ENCODE measurements at regions not wholly inside any gene's neighbourhood (a gene's known extent, or its start where the extent isn't known, plus 50 kb on each side); places are given as distances from the start of the nearest gene placed in this dataset.

DNA sequence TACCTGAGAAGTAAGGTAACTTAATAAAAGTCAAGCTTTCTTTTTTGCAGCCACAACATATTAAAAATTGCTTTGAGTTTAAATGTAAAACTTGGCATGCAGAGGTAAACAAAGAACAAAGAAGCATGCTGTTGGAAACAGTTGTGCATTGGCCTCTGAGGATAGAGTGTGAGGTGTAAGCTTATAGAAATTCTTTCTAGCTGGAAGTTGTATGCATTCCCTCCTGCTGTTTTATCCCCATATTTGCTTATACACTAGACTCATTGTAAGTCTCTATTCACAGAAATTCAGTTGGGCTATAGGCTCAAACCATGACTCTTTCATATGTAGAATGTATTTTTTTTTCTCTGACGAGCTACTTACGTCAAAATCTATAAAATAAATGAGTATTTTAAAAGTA, 316.3 kb downstream of the SLC6A15 start:
- Histone ChIP-seq H3K27ac (ENCODE audit: low read depth in 2 of 2, low read length in 1 of 2) (no peak overlapping the region), H3K4me1 (ENCODE audit: control insufficient read depth in 2 of 2, insufficient read depth in 2 of 2, low read length in 1 of 2) (no peaks in the 10 kb centered on the region), H3K9me3 (ENCODE audit: control insufficient read depth in 2 of 2, insufficient read depth in 1 of 2, low read depth in 1 of 2, low read length in 1 of 2) (no peaks in the 10 kb centered on the region), H3K36me3 (ENCODE audit: control insufficient read depth in 2 of 2, insufficient read depth in 2 of 2, low read length in 1 of 2) (no peaks in the 10 kb centered on the region), H3K4me3 (ENCODE audit: low read depth in 1 of 2, low read length in 2 of 2) (no peak overlapping the region), H3K27me3 (ENCODE audit: control insufficient read depth in 1 of 2, insufficient read depth in 2 of 2, low read length in 2 of 2) (no peaks in the 10 kb centered on the region)
- 79 to 84% methylated on average over 2 of the region's 2 CpGs for WGBS, 2 donors

DNA sequence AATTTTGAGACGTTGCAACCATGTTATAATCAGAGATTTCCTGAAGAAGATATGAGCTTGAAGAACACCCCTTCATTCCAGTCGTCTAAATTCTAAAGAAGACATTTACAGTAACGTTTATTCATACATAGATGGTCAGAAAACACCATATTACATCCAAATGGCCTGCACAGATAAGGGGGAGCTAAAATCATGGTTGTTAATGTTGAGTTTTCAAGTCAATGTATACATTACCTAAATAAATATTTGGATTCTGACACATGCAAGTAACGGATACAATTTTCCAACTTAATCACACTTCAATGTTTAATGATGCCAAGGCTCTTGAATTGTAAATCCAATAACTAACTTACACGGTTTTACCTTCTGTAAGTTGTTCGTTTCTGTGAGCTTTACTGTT, 318.4 kb downstream of the SLC6A15 start:
- no peaks in the 10 kb centered on the region for H3K36me3 ChIP-seq (ENCODE audit: control insufficient read depth in 2 of 2, insufficient read depth in 2 of 2, low read length in 1 of 2)
- no peaks in the 10 kb centered on the region for H3K4me1 ChIP-seq (ENCODE audit: control insufficient read depth in 2 of 2, insufficient read depth in 2 of 2, low read length in 1 of 2)
- 40 to 41% methylated on average over 6 of the region's 6 CpGs for WGBS, 2 donors

DNA sequence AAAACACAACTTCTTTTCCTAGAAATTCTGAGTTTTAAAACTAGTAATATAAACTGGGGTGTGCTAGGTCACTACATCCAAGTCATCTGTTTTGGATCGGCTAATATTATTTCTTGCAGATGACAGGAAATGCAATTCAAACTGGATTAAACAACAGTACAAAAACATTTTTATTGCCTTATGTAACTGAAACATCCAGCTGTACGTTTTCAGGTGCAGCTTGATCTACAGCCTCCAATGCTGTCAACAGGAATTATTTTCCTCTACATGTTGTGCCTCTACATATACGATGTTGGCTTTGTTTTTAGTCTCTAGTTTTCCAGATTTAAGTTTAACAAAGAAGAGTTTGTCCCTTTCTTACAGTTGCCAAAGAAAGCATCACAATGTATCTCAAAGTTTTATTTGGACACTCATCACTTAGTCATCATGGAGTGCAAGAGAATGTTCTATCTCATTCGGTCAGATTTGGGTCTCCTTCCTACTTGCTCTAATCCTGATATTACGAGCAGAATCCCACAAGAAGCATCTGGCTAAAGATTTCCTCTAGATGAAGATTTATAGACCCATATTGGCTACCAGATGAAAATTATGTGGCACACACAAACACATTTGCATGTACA, 326.7 kb downstream of the SLC6A15 start:
- H3K4me1 ChIP-seq (ENCODE audit: control insufficient read depth in 2 of 2, insufficient read depth in 2 of 2, low read length in 1 of 2) = no peaks in the 10 kb centered on the region
- 52 to 60% methylated on average over 5 of the region's 5 CpGs for WGBS, 2 donors
- H3K9me3 ChIP-seq (ENCODE audit: control insufficient read depth in 2 of 2, insufficient read depth in 1 of 2, low read depth in 1 of 2, low read length in 1 of 2) = no peaks in the 10 kb centered on the region
- no peak overlapping the region for H3K4me3 ChIP-seq (ENCODE audit: low read depth in 1 of 2, low read length in 2 of 2)
- no peak overlapping the region for H3K27ac ChIP-seq (ENCODE audit: low read depth in 2 of 2, low read length in 1 of 2)
- H3K27me3 ChIP-seq (ENCODE audit: control insufficient read depth in 1 of 2, insufficient read depth in 2 of 2, low read length in 2 of 2) = no peaks in the 10 kb centered on the region
- no peaks in the 10 kb centered on the region for H3K36me3 ChIP-seq (ENCODE audit: control insufficient read depth in 2 of 2, insufficient read depth in 2 of 2, low read length in 1 of 2)

More for the DNA sequence above, 318.4 kb downstream of the SLC6A15 start:
- H3K4me3 ChIP-seq (ENCODE audit: low read depth in 1 of 2, low read length in 2 of 2) = no peak overlapping the region
- H3K27ac ChIP-seq (ENCODE audit: low read depth in 2 of 2, low read length in 1 of 2) = no peak overlapping the region
- no peaks in the 10 kb centered on the region for H3K27me3 ChIP-seq (ENCODE audit: control insufficient read depth in 1 of 2, insufficient read depth in 2 of 2, low read length in 2 of 2)
- H3K9me3 ChIP-seq (ENCODE audit: control insufficient read depth in 2 of 2, insufficient read depth in 1 of 2, low read depth in 1 of 2, low read length in 1 of 2) = no peaks in the 10 kb centered on the region

DNA sequence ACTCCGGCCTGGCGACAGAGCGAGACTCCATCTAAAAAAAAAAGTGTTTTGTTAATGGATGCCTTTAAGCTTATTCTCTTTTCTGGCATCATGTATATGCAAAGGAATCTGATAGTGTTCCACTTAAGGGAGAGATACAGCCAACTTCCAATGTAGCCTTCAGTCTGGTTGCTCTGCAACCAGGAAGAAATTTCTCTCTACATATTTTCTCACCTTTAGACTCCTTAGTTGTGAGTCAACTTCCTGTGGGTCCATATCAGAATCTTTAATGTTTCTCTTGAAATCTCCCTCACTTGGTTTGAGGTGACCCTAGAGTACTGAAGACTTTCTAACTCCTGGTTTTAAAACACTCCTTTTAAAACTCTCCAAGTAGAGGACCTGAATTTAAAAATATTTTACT, 340.4 kb downstream of the SLC6A15 start:
- H3K27ac ChIP-seq (ENCODE audit: low read depth in 2 of 2, low read length in 1 of 2) = no peak overlapping the region
- no peak overlapping the region for H3K4me3 ChIP-seq (ENCODE audit: low read depth in 1 of 2, low read length in 2 of 2)
- H3K4me1 ChIP-seq (ENCODE audit: control insufficient read depth in 2 of 2, insufficient read depth in 2 of 2, low read length in 1 of 2) = no peaks in the 10 kb centered on the region
- H3K27me3 ChIP-seq (ENCODE audit: control insufficient read depth in 1 of 2, insufficient read depth in 2 of 2, low read length in 2 of 2) = no peaks in the 10 kb centered on the region
- H3K36me3 ChIP-seq (ENCODE audit: control insufficient read depth in 2 of 2, insufficient read depth in 2 of 2, low read length in 1 of 2) = no peaks in the 10 kb centered on the region
- H3K9me3 ChIP-seq (ENCODE audit: control insufficient read depth in 2 of 2, insufficient read depth in 1 of 2, low read depth in 1 of 2, low read length in 1 of 2) = no peaks in the 10 kb centered on the region
- WGBS, 2 donors = 56 to 63% methylated on average over 3 of the region's 3 CpGs

DNA sequence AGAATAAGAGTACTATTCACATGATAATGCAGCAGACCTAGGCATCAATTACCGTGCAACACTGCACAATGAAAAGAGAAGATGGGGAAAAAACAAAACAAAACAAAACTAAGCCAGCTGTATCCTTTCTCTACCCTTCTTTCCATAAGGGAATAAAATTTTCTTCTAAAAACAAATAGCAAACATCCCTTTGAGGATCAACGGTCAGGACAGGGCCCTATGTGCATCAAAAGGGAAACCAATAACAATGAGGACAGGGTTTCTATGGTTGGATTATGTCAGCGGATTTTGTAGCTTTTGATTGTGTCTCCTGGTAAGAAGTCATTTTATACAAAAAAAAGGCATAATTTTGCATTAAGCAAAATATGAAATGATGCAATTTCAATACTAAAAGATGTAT, 350.3 kb downstream of the SLC6A15 start:
- Histone ChIP-seq H3K27ac (ENCODE audit: low read depth in 2 of 2, low read length in 1 of 2) (no peak overlapping the region), H3K27me3 (ENCODE audit: control insufficient read depth in 1 of 2, insufficient read depth in 2 of 2, low read length in 2 of 2) (no peaks in the 10 kb centered on the region), H3K9me3 (ENCODE audit: control insufficient read depth in 2 of 2, insufficient read depth in 1 of 2, low read depth in 1 of 2, low read length in 1 of 2) (no peaks in the 10 kb centered on the region), H3K36me3 (ENCODE audit: control insufficient read depth in 2 of 2, insufficient read depth in 2 of 2, low read length in 1 of 2) (no peaks in the 10 kb centered on the region), H3K4me1 (ENCODE audit: control insufficient read depth in 2 of 2, insufficient read depth in 2 of 2, low read length in 1 of 2) (no peaks in the 10 kb centered on the region), H3K4me3 (ENCODE audit: low read depth in 1 of 2, low read length in 2 of 2) (no peak overlapping the region)
- WGBS, 2 donors = 65 to 66% methylated on average over 3 of the region's 3 CpGs

DNA sequence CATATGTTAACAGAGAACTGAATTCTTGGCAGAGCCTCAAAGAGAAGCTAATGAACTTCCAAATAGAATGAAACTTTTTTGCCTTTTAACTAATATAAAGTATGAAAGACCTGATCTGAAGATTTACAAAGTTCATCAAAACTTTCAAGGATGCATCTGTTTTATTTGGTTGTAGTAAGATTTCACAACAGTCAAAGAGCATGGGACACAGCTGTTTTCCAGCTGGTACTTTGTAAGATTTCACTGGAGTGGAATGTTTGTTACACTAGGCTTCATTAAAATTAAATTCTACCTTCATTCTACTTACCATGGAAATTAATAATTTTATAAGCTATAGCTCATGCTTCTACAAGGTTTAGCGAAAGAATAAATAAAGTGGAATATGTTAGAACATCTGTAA, 351.2 kb downstream of the SLC6A15 start:
- H3K9me3 ChIP-seq (ENCODE audit: control insufficient read depth in 2 of 2, insufficient read depth in 1 of 2, low read depth in 1 of 2, low read length in 1 of 2) = no peaks in the 10 kb centered on the region
- WGBS, 2 donors = 79 to 84% methylated on average over 1 of the region's 1 CpG
- H3K36me3 ChIP-seq (ENCODE audit: control insufficient read depth in 2 of 2, insufficient read depth in 2 of 2, low read length in 1 of 2) = no peaks in the 10 kb centered on the region
- no peaks in the 10 kb centered on the region for H3K4me1 ChIP-seq (ENCODE audit: control insufficient read depth in 2 of 2, insufficient read depth in 2 of 2, low read length in 1 of 2)
- H3K4me3 ChIP-seq (ENCODE audit: low read depth in 1 of 2, low read length in 2 of 2) = no peak overlapping the region
- H3K27me3 ChIP-seq (ENCODE audit: control insufficient read depth in 1 of 2, insufficient read depth in 2 of 2, low read length in 2 of 2) = no peaks in the 10 kb centered on the region
- no peak overlapping the region for H3K27ac ChIP-seq (ENCODE audit: low read depth in 2 of 2, low read length in 1 of 2)

DNA sequence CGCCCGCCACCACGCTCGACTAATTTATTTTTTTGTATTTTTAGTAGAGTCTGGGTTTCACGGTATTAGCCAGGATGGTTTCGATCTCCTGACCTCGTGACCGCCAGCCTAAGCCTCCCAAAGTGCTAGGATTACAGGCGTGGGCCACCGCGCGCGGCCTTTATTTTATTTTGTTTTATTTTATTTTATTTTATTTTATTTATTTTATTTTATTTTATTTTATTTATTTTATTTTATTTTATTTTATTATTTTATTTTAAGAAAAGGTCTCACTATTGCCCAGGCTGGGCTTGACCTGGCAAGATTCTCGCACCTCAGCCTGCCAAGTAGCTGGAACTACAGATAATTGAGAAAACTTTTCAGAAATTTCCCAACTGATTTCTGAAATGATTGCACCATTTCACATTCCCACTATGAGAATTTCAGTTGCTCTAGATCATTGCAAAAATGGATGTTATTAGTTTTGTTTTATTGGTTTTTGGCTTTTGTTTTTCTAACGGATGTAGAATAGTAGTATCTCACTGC, 358.3 kb downstream of the SLC6A15 start:
- Histone ChIP-seq H3K4me3 (ENCODE audit: low read depth in 1 of 2, low read length in 2 of 2) (no peak overlapping the region), H3K9me3 (ENCODE audit: control insufficient read depth in 2 of 2, insufficient read depth in 1 of 2, low read depth in 1 of 2, low read length in 1 of 2) (no peaks in the 10 kb centered on the region), H3K4me1 (ENCODE audit: control insufficient read depth in 2 of 2, insufficient read depth in 2 of 2, low read length in 1 of 2) (no peaks in the 10 kb centered on the region), H3K27ac (ENCODE audit: low read depth in 2 of 2, low read length in 1 of 2) (no peak overlapping the region), H3K36me3 (ENCODE audit: control insufficient read depth in 2 of 2, insufficient read depth in 2 of 2, low read length in 1 of 2) (no peaks in the 10 kb centered on the region), H3K27me3 (ENCODE audit: control insufficient read depth in 1 of 2, insufficient read depth in 2 of 2, low read length in 2 of 2) (no peaks in the 10 kb centered on the region)
- 93 to 94% methylated on average over 15 of the region's 15 CpGs for WGBS, 2 donors

DNA sequence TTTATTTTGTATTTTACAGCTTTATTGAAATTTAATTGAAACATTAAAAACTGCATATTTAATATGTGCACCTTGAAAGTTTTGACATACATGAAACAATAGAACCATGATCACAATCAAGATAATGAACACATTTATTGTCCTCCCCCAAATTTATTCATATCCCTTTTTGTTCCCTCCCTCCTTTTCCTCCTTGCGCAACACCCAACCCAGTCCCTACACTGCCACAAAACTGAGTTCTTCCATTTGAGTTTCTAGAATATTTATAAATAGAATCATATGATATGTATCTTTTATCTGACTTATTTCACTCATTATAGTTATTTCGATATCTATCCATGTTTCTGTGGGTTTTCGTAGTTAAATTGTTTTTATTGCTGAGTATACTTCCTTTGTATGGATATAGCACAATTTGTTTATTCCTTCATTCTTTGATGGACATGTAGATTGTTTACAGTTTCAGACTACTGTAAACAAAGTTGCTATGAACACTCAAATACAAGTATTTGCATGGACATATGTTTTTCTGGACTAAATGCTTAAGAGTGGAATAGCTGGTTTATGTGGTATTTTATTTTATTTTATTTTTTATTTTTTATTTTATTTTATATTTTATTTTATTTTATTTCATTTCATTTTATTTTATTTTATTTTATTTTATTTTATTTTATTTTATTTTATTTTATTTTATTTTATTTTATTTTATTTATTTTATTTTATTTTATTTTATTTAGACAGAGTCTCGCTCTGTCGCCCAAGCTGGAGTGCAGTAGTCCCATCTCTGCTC, 359.1 kb downstream of the SLC6A15 start:
- Histone ChIP-seq H3K36me3 (ENCODE audit: control insufficient read depth in 2 of 2, insufficient read depth in 2 of 2, low read length in 1 of 2) (no peaks in the 10 kb centered on the region), H3K4me3 (ENCODE audit: low read depth in 1 of 2, low read length in 2 of 2) (no peak overlapping the region), H3K4me1 (ENCODE audit: control insufficient read depth in 2 of 2, insufficient read depth in 2 of 2, low read length in 1 of 2) (no peaks in the 10 kb centered on the region), H3K27me3 (ENCODE audit: control insufficient read depth in 1 of 2, insufficient read depth in 2 of 2, low read length in 2 of 2) (no peaks in the 10 kb centered on the region), H3K27ac (ENCODE audit: low read depth in 2 of 2, low read length in 1 of 2) (no peak overlapping the region), H3K9me3 (ENCODE audit: control insufficient read depth in 2 of 2, insufficient read depth in 1 of 2, low read depth in 1 of 2, low read length in 1 of 2) (no peaks in the 10 kb centered on the region)
- WGBS, 2 donors = 93 to 96% methylated on average over 5 of the region's 5 CpGs

DNA sequence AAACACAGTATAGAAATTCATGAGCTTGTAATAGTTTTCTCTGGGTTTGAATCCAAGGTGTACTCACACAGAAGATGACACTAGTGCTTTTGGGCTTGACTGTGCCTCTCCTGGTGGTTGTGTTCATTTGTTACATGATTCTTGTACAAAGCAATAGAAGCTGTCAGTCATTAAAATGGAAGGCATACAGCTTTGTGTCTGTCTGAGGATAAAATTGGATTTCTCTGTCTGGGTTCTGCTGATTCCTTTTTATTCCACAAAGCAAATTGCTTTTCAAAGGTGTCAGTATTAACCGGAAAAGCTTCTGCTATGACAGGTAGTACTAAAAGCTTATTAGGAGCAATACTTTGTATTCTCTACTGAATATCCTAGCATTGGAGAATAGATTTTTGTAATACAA, 361.2 kb downstream of the SLC6A15 start:
- no peaks in the 10 kb centered on the region for H3K4me1 ChIP-seq (ENCODE audit: control insufficient read depth in 2 of 2, insufficient read depth in 2 of 2, low read length in 1 of 2)
- H3K27ac ChIP-seq (ENCODE audit: low read depth in 2 of 2, low read length in 1 of 2) = no peak overlapping the region
- no peaks in the 10 kb centered on the region for H3K27me3 ChIP-seq (ENCODE audit: control insufficient read depth in 1 of 2, insufficient read depth in 2 of 2, low read length in 2 of 2)
- 65 to 95% methylated on average over 1 of the region's 1 CpG for WGBS, 2 donors
- no peak overlapping the region for H3K4me3 ChIP-seq (ENCODE audit: low read depth in 1 of 2, low read length in 2 of 2)
- H3K36me3 ChIP-seq (ENCODE audit: control insufficient read depth in 2 of 2, insufficient read depth in 2 of 2, low read length in 1 of 2) = no peaks in the 10 kb centered on the region
- no peaks in the 10 kb centered on the region for H3K9me3 ChIP-seq (ENCODE audit: control insufficient read depth in 2 of 2, insufficient read depth in 1 of 2, low read depth in 1 of 2, low read length in 1 of 2)

DNA sequence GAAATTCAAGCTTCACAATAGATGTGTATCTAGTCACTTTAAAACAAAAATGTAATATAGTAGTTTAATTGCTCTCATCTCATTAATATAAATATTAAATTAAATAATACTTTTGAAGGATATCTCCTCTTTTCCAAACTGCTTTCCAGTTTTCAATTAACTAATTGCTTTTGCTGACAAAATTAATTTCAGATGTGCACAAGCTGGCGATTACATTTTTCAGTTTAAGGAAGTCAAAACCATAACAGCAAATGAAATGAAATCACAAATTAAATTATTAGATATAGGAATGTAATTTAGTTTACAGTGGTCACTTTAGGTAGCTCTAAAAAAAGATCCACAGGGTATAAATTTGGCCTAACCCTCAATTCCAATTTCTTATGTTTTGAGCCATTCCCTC, 362.1 kb downstream of the SLC6A15 start:
- H3K27me3 ChIP-seq (ENCODE audit: control insufficient read depth in 1 of 2, insufficient read depth in 2 of 2, low read length in 2 of 2) = no peaks in the 10 kb centered on the region
- WGBS, 2 donors = 87 to 91% methylated on average over 1 of the region's 1 CpG
- no peaks in the 10 kb centered on the region for H3K4me1 ChIP-seq (ENCODE audit: control insufficient read depth in 2 of 2, insufficient read depth in 2 of 2, low read length in 1 of 2)
- peaks cover 1 to 3% of the 10 kb centered on the region in 2 donors for H3K9me3 ChIP-seq (ENCODE audit: control insufficient read depth in 2 of 2, insufficient read depth in 1 of 2, low read depth in 1 of 2, low read length in 1 of 2)
- H3K36me3 ChIP-seq (ENCODE audit: control insufficient read depth in 2 of 2, insufficient read depth in 2 of 2, low read length in 1 of 2) = no peaks in the 10 kb centered on the region
- H3K27ac ChIP-seq (ENCODE audit: low read depth in 2 of 2, low read length in 1 of 2) = no peak overlapping the region
- no peak overlapping the region for H3K4me3 ChIP-seq (ENCODE audit: low read depth in 1 of 2, low read length in 2 of 2)

Data from esophagus (tissue), 2 donors.